Thyroid gland (tissue), 4 donors: ENCODE measurements at regions not wholly inside any gene's neighbourhood (a gene's known extent, or its start where the extent isn't known, plus 50 kb on each side); places are given as distances from the start of the nearest gene placed in this dataset.

Source experiments
- POLR2A ChIP-seq, 2 donors: fragments of 450-650 bp; IDR thresholded peaks; one replicate each; pipeline ENCODE4 v1.6.1; 2017; ENCODE audit warnings: antibody characterized with exemption in 2 of 2, mild to moderate bottlenecking in 2 of 2, moderate library complexity in 1 of 2
- TF ChIP-seq, protein P1 (sequence below), 6 experiments: fragments of 200-600 bp in 3 of 6; fragments of 450-650 bp in 3 of 6; sonication (generic) in 3 of 6; IDR thresholded peaks; one replicate each; pipeline ENCODE4 v1.5.1; 2016 to 2019; ENCODE audit warnings: antibody characterized with exemption in 6 of 6, mild to moderate bottlenecking in 2 of 6, inconsistent platforms in 1 of 6, moderate library complexity in 1 of 6

GRCh38 chr4:100108869-100109268 is 81.4 kb downstream of the DDIT4L start:
- TF ChIP-seq, protein P1, sequence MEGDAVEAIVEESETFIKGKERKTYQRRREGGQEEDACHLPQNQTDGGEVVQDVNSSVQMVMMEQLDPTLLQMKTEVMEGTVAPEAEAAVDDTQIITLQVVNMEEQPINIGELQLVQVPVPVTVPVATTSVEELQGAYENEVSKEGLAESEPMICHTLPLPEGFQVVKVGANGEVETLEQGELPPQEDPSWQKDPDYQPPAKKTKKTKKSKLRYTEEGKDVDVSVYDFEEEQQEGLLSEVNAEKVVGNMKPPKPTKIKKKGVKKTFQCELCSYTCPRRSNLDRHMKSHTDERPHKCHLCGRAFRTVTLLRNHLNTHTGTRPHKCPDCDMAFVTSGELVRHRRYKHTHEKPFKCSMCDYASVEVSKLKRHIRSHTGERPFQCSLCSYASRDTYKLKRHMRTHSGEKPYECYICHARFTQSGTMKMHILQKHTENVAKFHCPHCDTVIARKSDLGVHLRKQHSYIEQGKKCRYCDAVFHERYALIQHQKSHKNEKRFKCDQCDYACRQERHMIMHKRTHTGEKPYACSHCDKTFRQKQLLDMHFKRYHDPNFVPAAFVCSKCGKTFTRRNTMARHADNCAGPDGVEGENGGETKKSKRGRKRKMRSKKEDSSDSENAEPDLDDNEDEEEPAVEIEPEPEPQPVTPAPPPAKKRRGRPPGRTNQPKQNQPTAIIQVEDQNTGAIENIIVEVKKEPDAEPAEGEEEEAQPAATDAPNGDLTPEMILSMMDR (IDR thresholded peaks at IDR 0.05): no peak
- TF ChIP-seq POLR2A (IDR thresholded peaks at IDR 0.05): no peak
